Retinal pigment epithelial cell (primary cell): ENCODE measurements at regions not wholly inside any gene's neighbourhood (a gene's known extent, or its start where the extent isn't known, plus 50 kb on each side); places are given as distances from the start of the nearest gene placed in this dataset.

Source experiments
- DNase-seq: peaks from one replicate; pipeline ENCODE4 v3.0.0-alpha.2; 2010; ENCODE audit warnings: low read depth
- H3K4me3 ChIP-seq: 2 replicates; pipeline ENCODE4 v1.5.1; 2011; ENCODE audit warnings: mild to moderate bottlenecking, low read length, control low read depth, moderate library complexity
- CTCF ChIP-seq: conservative IDR thresholded peaks from 2 replicates; pipeline ENCODE4 v1.5.1; 2011; ENCODE audit warnings: low read depth, low read length, control low read depth, inconsistent platforms

GRCh38 chr22:44389926-44390612 lies 77.3 kb upstream of the SHISAL1 start:
- no peak overlapping the region for H3K4me3 ChIP-seq
- no peak for DNase-seq
- TF ChIP-seq CTCF = no peak

GRCh38 chr22:44389181-44389580 lies 76.4 kb upstream of the SHISAL1 start:
- DNase-seq = no peak
- no peak for TF ChIP-seq CTCF
- no peak overlapping the region for H3K4me3 ChIP-seq

- no peak for TF ChIP-seq CTCF
- H3K4me3 ChIP-seq = no peak overlapping the region
Measured at GRCh38 chr22:44387486-44387885, 74.7 kb upstream of the SHISAL1 start.

GRCh38 chr22:44386386-44387035 lies 73.8 kb upstream of the SHISAL1 start:
- no peak for TF ChIP-seq CTCF
- no peak overlapping the region for H3K4me3 ChIP-seq
- DNase-seq = no peak

More at GRCh38 chr22:44387486-44387885, 74.7 kb upstream of the SHISAL1 start:
- no peak for DNase-seq

GRCh38 chr22:44385781-44386180 lies 73.0 kb upstream of the SHISAL1 start:
- DNase-seq = no peak
- no peak for TF ChIP-seq CTCF
- H3K4me3 ChIP-seq = no peak overlapping the region

GRCh38 chr22:44385296-44385610 lies 72.5 kb upstream of the SHISAL1 start:
- no peak for DNase-seq
- TF ChIP-seq CTCF = no peak
- H3K4me3 ChIP-seq = no peak overlapping the region
